ENCODE measurements at regions not wholly inside any gene's neighbourhood (a gene's known extent, or its start where the extent isn't known, plus 50 kb on each side); places are given as distances from the start of the nearest gene placed in this dataset.
A peak's percentile ranks its signal among the peaks of the same experiment; 100 is the strongest.

GRCh38 chr6:4323322-4323721 lies 187.9 kb upstream of the ECI2 start:
- H2BK12ac ChIP-seq (ENCODE audit: low read length in 2 of 2), result peak overlapping the region; percentile 6 to 71
- no peak overlapping the region for H2AK5ac ChIP-seq (ENCODE audit: low read length, severe bottlenecking)
- no peaks in the 10 kb centered on the region for H3K4me1 ChIP-seq (ENCODE audit: control insufficient read depth, insufficient read depth, low read depth, low read length)
- no peaks in the 10 kb centered on the region for H3K36me3 ChIP-seq (ENCODE audit: control insufficient read depth in 1 of 2, insufficient read depth in 2 of 2, low read depth in 1 of 2, low read length in 2 of 2)
- no peaks in the 10 kb centered on the region for H3K79me1 ChIP-seq (replicated peaks; ENCODE audit: low read length, poor library complexity, severe bottlenecking)
- H3K4me3 ChIP-seq (ENCODE audit: insufficient read depth in 1 of 2, low read depth in 1 of 2, low read length in 2 of 2), result no peak overlapping the region
- no peak for DNase-seq
- no peak overlapping the region for H2AFZ ChIP-seq (ENCODE audit: low read depth, low read length)
- H3K9ac ChIP-seq (ENCODE audit: low read length), result no peak overlapping the region
- H3K18ac ChIP-seq (ENCODE audit: low read depth in 1 of 2, low read length in 2 of 2), result peak overlapping the region in 1 of 2 experiments; percentile 37
- H3K14ac ChIP-seq (ENCODE audit: low read length in 2 of 2), result no peak overlapping the region
- no peak overlapping the region for H2BK120ac ChIP-seq (ENCODE audit: low read depth, low read length)
- H4K8ac ChIP-seq (ENCODE audit: low read length), result peak overlapping the region; percentile 5
- H3K27ac ChIP-seq (ENCODE audit: low read length, poor library complexity, severe bottlenecking), result no peak overlapping the region
- no peak overlapping the region for H3K23ac ChIP-seq (ENCODE audit: low read length in 2 of 2)
- WGBS, result 100% methylated on average over 2 of the region's 2 CpGs
- no peak overlapping the region for H4K91ac ChIP-seq (ENCODE audit: low read length)
- H3K9me3 ChIP-seq (ENCODE audit: control insufficient read depth, low read length), result no peaks in the 10 kb centered on the region
- H3K27me3 ChIP-seq (ENCODE audit: control insufficient read depth in 1 of 2, insufficient read depth in 1 of 2, low read length in 2 of 2), result no peaks in the 10 kb centered on the region
- no peak overlapping the region for H2BK5ac ChIP-seq (ENCODE audit: low read depth, low read length, poor library complexity, severe bottlenecking)
- H2BK15ac ChIP-seq (ENCODE audit: low read depth, poor library complexity, severe bottlenecking), result no peak overlapping the region
- no peak overlapping the region for H3K4ac ChIP-seq (ENCODE audit: low read depth in 1 of 2, low read length in 2 of 2)
- H3K4me2 ChIP-seq (ENCODE audit: low read length, poor library complexity, severe bottlenecking), result no peak overlapping the region

- Histone ChIP-seq H3K9me3 (ENCODE audit: control insufficient read depth, low read length) (no peaks in the 10 kb centered on the region), H3K27me3 (ENCODE audit: control insufficient read depth in 1 of 2, insufficient read depth in 1 of 2, low read length in 2 of 2) (no peaks in the 10 kb centered on the region), H3K23ac (ENCODE audit: low read length in 2 of 2) (no peak overlapping the region), H2BK12ac (ENCODE audit: low read length in 2 of 2) (peak overlapping the region; percentile 31 to 59), H4K8ac (ENCODE audit: low read length) (no peak overlapping the region), H2BK15ac (ENCODE audit: low read depth, poor library complexity, severe bottlenecking) (no peak overlapping the region), H3K4ac (ENCODE audit: low read depth in 1 of 2, low read length in 2 of 2) (no peak overlapping the region), H2AK5ac (ENCODE audit: low read length, severe bottlenecking) (no peak overlapping the region), H2AFZ (ENCODE audit: low read depth, low read length) (no peak overlapping the region), H2BK5ac (ENCODE audit: low read depth, low read length, poor library complexity, severe bottlenecking) (no peak overlapping the region), H3K4me3 (ENCODE audit: insufficient read depth in 1 of 2, low read depth in 1 of 2, low read length in 2 of 2) (no peak overlapping the region), H3K36me3 (ENCODE audit: control insufficient read depth in 1 of 2, insufficient read depth in 2 of 2, low read depth in 1 of 2, low read length in 2 of 2) (no peaks in the 10 kb centered on the region), H2BK120ac (ENCODE audit: low read depth, low read length) (no peak overlapping the region), H4K91ac (ENCODE audit: low read length) (no peak overlapping the region), H3K27ac (ENCODE audit: low read length, poor library complexity, severe bottlenecking) (no peak overlapping the region), H3K4me1 (ENCODE audit: control insufficient read depth, insufficient read depth, low read depth, low read length) (no peaks in the 10 kb centered on the region), H3K18ac (ENCODE audit: low read depth in 1 of 2, low read length in 2 of 2) (peak overlapping the region in 1 of 2 experiments; percentile 37), H3K79me1 (replicated peaks; ENCODE audit: low read length, poor library complexity, severe bottlenecking) (no peaks in the 10 kb centered on the region), H3K9ac (ENCODE audit: low read length) (no peak overlapping the region), H3K14ac (ENCODE audit: low read length in 2 of 2) (no peak overlapping the region), H3K4me2 (ENCODE audit: low read length, poor library complexity, severe bottlenecking) (no peak overlapping the region)
- peak; percentile 34 for DNase-seq
- 100% methylated on average over 1 of the region's 1 CpG for WGBS
Observed at GRCh38 chr6:4322846-4323309, 187.5 kb upstream of the ECI2 start.

- Histone ChIP-seq H3K4me1 (ENCODE audit: control insufficient read depth, insufficient read depth, low read depth, low read length) (no peaks in the 10 kb centered on the region), H2AFZ (ENCODE audit: low read depth, low read length) (no peak overlapping the region), H2BK12ac (ENCODE audit: low read length in 2 of 2) (peak overlapping the region; percentile 22 to 31), H3K18ac (ENCODE audit: low read depth in 1 of 2, low read length in 2 of 2) (no peak overlapping the region), H3K4me3 (ENCODE audit: insufficient read depth in 1 of 2, low read depth in 1 of 2, low read length in 2 of 2) (no peak overlapping the region), H3K14ac (ENCODE audit: low read length in 2 of 2) (no peak overlapping the region), H3K9me3 (ENCODE audit: control insufficient read depth, low read length) (no peaks in the 10 kb centered on the region), H3K27me3 (ENCODE audit: control insufficient read depth in 1 of 2, insufficient read depth in 1 of 2, low read length in 2 of 2) (no peaks in the 10 kb centered on the region), H3K4ac (ENCODE audit: low read depth in 1 of 2, low read length in 2 of 2) (no peak overlapping the region), H2AK5ac (ENCODE audit: low read length, severe bottlenecking) (peak overlapping the region; percentile 3), H3K23ac (ENCODE audit: low read length in 2 of 2) (no peak overlapping the region), H3K4me2 (ENCODE audit: low read length, poor library complexity, severe bottlenecking) (no peak overlapping the region), H4K8ac (ENCODE audit: low read length) (no peak overlapping the region), H3K36me3 (ENCODE audit: control insufficient read depth in 1 of 2, insufficient read depth in 2 of 2, low read depth in 1 of 2, low read length in 2 of 2) (no peaks in the 10 kb centered on the region), H3K9ac (ENCODE audit: low read length) (no peak overlapping the region), H3K27ac (ENCODE audit: low read length, poor library complexity, severe bottlenecking) (no peak overlapping the region), H2BK5ac (ENCODE audit: low read depth, low read length, poor library complexity, severe bottlenecking) (no peak overlapping the region), H3K79me1 (replicated peaks; ENCODE audit: low read length, poor library complexity, severe bottlenecking) (no peaks in the 10 kb centered on the region), H4K91ac (ENCODE audit: low read length) (no peak overlapping the region), H2BK120ac (ENCODE audit: low read depth, low read length) (no peak overlapping the region), H2BK15ac (ENCODE audit: low read depth, poor library complexity, severe bottlenecking) (no peak overlapping the region)
- peak; percentile 14 for DNase-seq
- WGBS, result 93% methylated on average over 6 of the region's 6 CpGs
Observed at GRCh38 chr6:4322134-4322845, 186.9 kb upstream of the ECI2 start.

GRCh38 chr6:4320860-4321259 lies 185.5 kb upstream of the ECI2 start:
- no peak overlapping the region for H3K27ac ChIP-seq (ENCODE audit: low read length, poor library complexity, severe bottlenecking)
- no peaks in the 10 kb centered on the region for H3K36me3 ChIP-seq (ENCODE audit: control insufficient read depth in 1 of 2, insufficient read depth in 2 of 2, low read depth in 1 of 2, low read length in 2 of 2)
- no peaks in the 10 kb centered on the region for H3K9me3 ChIP-seq (ENCODE audit: control insufficient read depth, low read length)
- no peak overlapping the region for H3K18ac ChIP-seq (ENCODE audit: low read depth in 1 of 2, low read length in 2 of 2)
- H2BK15ac ChIP-seq (ENCODE audit: low read depth, poor library complexity, severe bottlenecking), result no peak overlapping the region
- H4K8ac ChIP-seq (ENCODE audit: low read length), result no peak overlapping the region
- H3K23ac ChIP-seq (ENCODE audit: low read length in 2 of 2), result no peak overlapping the region
- H2AK5ac ChIP-seq (ENCODE audit: low read length, severe bottlenecking), result no peak overlapping the region
- no peak overlapping the region for H4K91ac ChIP-seq (ENCODE audit: low read length)
- H2BK120ac ChIP-seq (ENCODE audit: low read depth, low read length), result no peak overlapping the region
- no peaks in the 10 kb centered on the region for H3K27me3 ChIP-seq (ENCODE audit: control insufficient read depth in 1 of 2, insufficient read depth in 1 of 2, low read length in 2 of 2)
- no peak overlapping the region for H3K4me3 ChIP-seq (ENCODE audit: insufficient read depth in 1 of 2, low read depth in 1 of 2, low read length in 2 of 2)
- no peak overlapping the region for H3K14ac ChIP-seq (ENCODE audit: low read length in 2 of 2)
- H2BK5ac ChIP-seq (ENCODE audit: low read depth, low read length, poor library complexity, severe bottlenecking), result no peak overlapping the region
- no peaks in the 10 kb centered on the region for H3K79me1 ChIP-seq (replicated peaks; ENCODE audit: low read length, poor library complexity, severe bottlenecking)
- no peak overlapping the region for H2BK12ac ChIP-seq (ENCODE audit: low read length in 2 of 2)
- peak overlapping the region; percentile 81 for H3K9ac ChIP-seq (ENCODE audit: low read length)
- DNase-seq, result peak; percentile 85
- H2AFZ ChIP-seq (ENCODE audit: low read depth, low read length), result no peak overlapping the region
- no peak overlapping the region for H3K4ac ChIP-seq (ENCODE audit: low read depth in 1 of 2, low read length in 2 of 2)
- H3K4me1 ChIP-seq (ENCODE audit: control insufficient read depth, insufficient read depth, low read depth, low read length), result peaks cover 6% of the 10 kb centered on the region
- 0% methylated on average over 1 of the region's 1 CpG for WGBS
- H3K4me2 ChIP-seq (ENCODE audit: low read length, poor library complexity, severe bottlenecking), result no peak overlapping the region

All from mesenchymal stem cell (in vitro differentiated cells and primary cell).